Loucy (cell line): ENCODE measurements at regions not wholly inside any gene's neighbourhood (a gene's known extent, or its start where the extent isn't known, plus 50 kb on each side); places are given as distances from the start of the nearest gene placed in this dataset.

Experiments
- H2AFZ ChIP-seq: fragments of 200-600 bp; sonication (generic); 2 replicates; pipeline ENCODE4 v1.6.0; 2016; ENCODE audit warnings: antibody characterized with exemption, mild to moderate bottlenecking, low read length, moderate library complexity
- H3F3A ChIP-seq: fragments of 200-600 bp; 2 replicates; pipeline ENCODE4 v1.6.0; 2016; ENCODE audit warnings: antibody characterized with exemption, low read depth, mild to moderate bottlenecking
- H3K27me3 ChIP-seq: fragments of 200-600 bp; sonication (generic); 2 replicates; pipeline ENCODE4 v1.6.1; 2014; ENCODE audit warnings: low read length, mild to moderate bottlenecking; ENCODE audit not compliant: insufficient read depth, poor library complexity, severe bottlenecking
- H3K36me3 ChIP-seq: fragments of 200-600 bp; sonication (generic); 2 replicates; pipeline ENCODE4 v1.6.1; 2016; ENCODE audit warnings: low read length; ENCODE audit not compliant: insufficient read depth
- H3K4me1 ChIP-seq: fragments of 200-600 bp; sonication (generic); 2 replicates; pipeline ENCODE4 v1.5.1; 2014; ENCODE audit warnings: low read length, mild to moderate bottlenecking; ENCODE audit not compliant: insufficient read depth, poor library complexity, severe bottlenecking
- H3K4me2 ChIP-seq: fragments of 200-600 bp; sonication (generic); 2 replicates; pipeline ENCODE4 v1.6.0; 2014; ENCODE audit warnings: antibody characterized with exemption, low read length, low read depth, mild to moderate bottlenecking; ENCODE audit not compliant: poor library complexity, severe bottlenecking
- H3K4me3 ChIP-seq: fragments of 200-600 bp; sonication (generic); 2 replicates; pipeline ENCODE4 v1.5.1; 2014; ENCODE audit warnings: low read length, mild to moderate bottlenecking, mixed read lengths; ENCODE audit not compliant: poor library complexity, severe bottlenecking
- H3K79me2 ChIP-seq: fragments of 200-600 bp; sonication (generic); 2 replicates; pipeline ENCODE4 v1.6.1; 2014; ENCODE audit warnings: low read length; ENCODE audit not compliant: insufficient read depth
- H3K9ac ChIP-seq: fragments of 200-600 bp; sonication (generic); 2 replicates; pipeline ENCODE4 v1.6.0; 2014; ENCODE audit warnings: mild to moderate bottlenecking, low read depth, low read length, moderate library complexity; ENCODE audit not compliant: poor library complexity, severe bottlenecking
- H3K9me2 ChIP-seq: fragments of 200-600 bp; sonication (generic); replicated peaks from 2 replicates; pipeline ENCODE4 v1.6.1; 2016; ENCODE audit warnings: low read depth, low read length, mixed read lengths
- H3K9me3 ChIP-seq: fragments of 200-600 bp; sonication (generic); 2 replicates; pipeline ENCODE4 v1.6.1; 2014; ENCODE audit warnings: mild to moderate bottlenecking, antibody characterized with exemption, low read length, low read depth; ENCODE audit not compliant: insufficient read depth
- H4K20me1 ChIP-seq: fragments of 200-600 bp; sonication (generic); 2 replicates; pipeline ENCODE4 v1.6.0; 2014; ENCODE audit warnings: antibody characterized with exemption, low read length, mild to moderate bottlenecking; ENCODE audit not compliant: insufficient read depth, poor library complexity, severe bottlenecking
- CTCF ChIP-seq: fragments of 200-600 bp; sonication (generic); conservative IDR thresholded peaks from 2 replicates; pipeline ENCODE4 v1.5.1; 2014; ENCODE audit warnings: mild to moderate bottlenecking, antibody characterized with exemption, low read length
- EZH2phosphoT487 ChIP-seq: fragments of 200-600 bp; IDR thresholded peaks from 2 replicates; pipeline ENCODE4 v1.6.1; 2018; ENCODE audit warnings: antibody characterized with exemption, mild to moderate bottlenecking, moderate library complexity, borderline replicate concordance

GRCh38 chr1:224800486-224801119 lies 128.9 kb upstream of the DNAH14 start:
- H3K36me3 ChIP-seq = no peaks in the 10 kb centered on the region
- no peak overlapping the region for H2AFZ ChIP-seq
- H3K9me3 ChIP-seq = no peaks in the 10 kb centered on the region; the same call in 1 of the 2 replicates
- TF ChIP-seq EZH2phosphoT487 (no peak), CTCF (no peak)
- H3K27me3 ChIP-seq = no peaks in the 10 kb centered on the region
- no peak overlapping the region for H3K4me2 ChIP-seq
- H4K20me1 ChIP-seq = no peaks in the 10 kb centered on the region
- H3K4me1 ChIP-seq = no peaks in the 10 kb centered on the region
- H3K4me3 ChIP-seq = no peak overlapping the region
- no peaks in the 10 kb centered on the region for H3F3A ChIP-seq
- no peak overlapping the region for H3K9ac ChIP-seq
- no peaks in the 10 kb centered on the region for H3K79me2 ChIP-seq
- H3K9me2 ChIP-seq = no peaks in the 10 kb centered on the region

- Histone ChIP-seq H3K4me1 (no peaks in the 10 kb centered on the region), H3K9me3 (no peaks in the 10 kb centered on the region; the same call in 1 of the 2 replicates), H3F3A (no peaks in the 10 kb centered on the region), H4K20me1 (no peaks in the 10 kb centered on the region), H3K79me2 (no peaks in the 10 kb centered on the region), H3K4me3 (no peak overlapping the region), H3K36me3 (no peaks in the 10 kb centered on the region), H3K9me2 (no peaks in the 10 kb centered on the region), H3K27me3 (no peaks in the 10 kb centered on the region), H2AFZ (no peak overlapping the region), H3K9ac (no peak overlapping the region), H3K4me2 (no peak overlapping the region)
- TF ChIP-seq CTCF (no peak), EZH2phosphoT487 (no peak)
These were observed 127.5 kb upstream of the DNAH14 start for GRCh38 chr1:224801844-224802490.

DNA sequence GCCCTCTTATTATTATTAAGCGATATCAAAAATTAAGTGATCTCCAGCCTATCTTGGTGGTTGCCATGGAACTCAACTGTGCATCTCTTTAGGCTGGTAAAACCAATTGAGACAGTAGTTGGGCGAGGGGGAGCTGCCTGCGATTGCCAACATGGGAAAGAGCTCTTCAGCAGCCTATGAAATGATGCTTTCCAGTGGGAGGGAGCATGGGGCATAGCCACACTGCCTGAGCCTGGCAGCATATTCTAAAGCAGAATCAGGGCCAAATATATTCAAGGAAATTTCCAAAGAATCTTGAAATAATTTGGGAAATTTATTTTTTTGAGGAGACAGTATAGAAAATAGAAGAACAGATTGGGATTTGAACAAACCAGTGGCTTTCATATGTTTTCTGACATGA lies 126.9 kb upstream of the DNAH14 start:
- Histone ChIP-seq H3K9me2 (no peaks in the 10 kb centered on the region), H3K27me3 (no peaks in the 10 kb centered on the region), H3K4me3 (no peak overlapping the region), H3K9ac (no peak overlapping the region), H4K20me1 (no peaks in the 10 kb centered on the region), H2AFZ (no peak overlapping the region), H3K36me3 (no peaks in the 10 kb centered on the region), H3K9me3 (no peaks in the 10 kb centered on the region; the same call in 1 of the 2 replicates), H3K4me1 (no peaks in the 10 kb centered on the region), H3K79me2 (no peaks in the 10 kb centered on the region), H3F3A (no peaks in the 10 kb centered on the region), H3K4me2 (no peak overlapping the region)
- no peak for TF ChIP-seq EZH2phosphoT487
- no peak for TF ChIP-seq CTCF
